Activated CD4-positive, alpha-beta memory T cell treated with anti-CD3 and anti-CD28 coated beads for 36 hours (primary cell): ENCODE measurements at regions not wholly inside any gene's neighbourhood (a gene's known extent, or its start where the extent isn't known, plus 50 kb on each side); places are given as distances from the start of the nearest gene placed in this dataset.

Experiments
- CTCF ChIA-PET: fragments of 350-600 bp; sonication (Branson Sonifier 250); formaldehyde crosslinking; loops from one replicate; lab custom pipeline; 2021; ENCODE audit warnings: antibody characterized with exemption, inconsistent platforms; lab: Charles Lee
- POLR2A ChIA-PET: fragments of 350-600 bp; sonication (Branson Sonifier 250); formaldehyde crosslinking; loops from one replicate; lab custom pipeline; 2021; ENCODE audit warnings: antibody characterized with exemption; lab: Charles Lee
- DNase-seq: peaks from one replicate; pipeline ENCODE4 v3.0.0-alpha.2; 2020
- H3K27ac Mint-ChIP-seq: one replicate; pipeline ENCODE4 v1.8.0; 2021; ENCODE audit warnings: mixed read lengths
- H3K27me3 Mint-ChIP-seq: one replicate; pipeline ENCODE4 v1.8.0; 2021; ENCODE audit warnings: mixed read lengths
- H3K36me3 Mint-ChIP-seq: one replicate; pipeline ENCODE4 v1.8.0; 2021; ENCODE audit warnings: mixed read lengths
- H3K4me1 Mint-ChIP-seq: one replicate; pipeline ENCODE4 v1.8.0; 2021; ENCODE audit warnings: low read depth, mixed read lengths
- H3K4me3 Mint-ChIP-seq: one replicate; pipeline ENCODE4 v1.8.0; 2021; ENCODE audit warnings: mild to moderate bottlenecking, mixed read lengths
- H3K9me3 Mint-ChIP-seq: one replicate; pipeline ENCODE4 v1.8.0; 2021; ENCODE audit warnings: mixed read lengths
- intact Hi-C: fragments of 100-400 bp; cut with micrococcal nuclease; formaldehyde crosslinking; loops from one replicate; pipeline ENCODE4 v1.15.1; 2023

DNA sequence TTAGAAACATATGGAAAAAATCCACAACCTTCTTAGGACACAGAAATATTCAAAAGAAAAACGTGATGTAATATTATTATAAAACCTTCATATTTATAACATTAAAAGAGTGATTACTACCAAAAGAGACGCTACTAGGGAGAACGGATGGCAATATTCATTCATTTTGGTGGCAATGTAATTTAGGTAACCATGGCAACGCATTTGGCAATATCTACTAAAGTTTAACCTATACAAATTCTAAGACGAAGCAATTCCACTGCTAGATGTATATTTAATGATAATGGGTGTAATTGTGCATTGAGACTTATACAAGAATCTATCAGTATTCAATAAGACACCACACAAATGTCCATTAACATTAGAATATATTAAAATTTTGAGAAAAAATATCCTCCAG lies 709.4 kb downstream of the ARAP2 start:
- intact Hi-C loops: no loop called here
- POLR2A ChIA-PET: no interaction called here
- Mint-ChIP-seq H3K27ac (no peak overlapping the region), H3K9me3 (no peaks in the 10 kb centered on the region), H3K4me1 (no peaks in the 10 kb centered on the region), H3K36me3 (no peaks in the 10 kb centered on the region), H3K4me3 (no peak overlapping the region), H3K27me3 (no peaks in the 10 kb centered on the region)
- DNase-seq: no peak
- CTCF ChIA-PET: no interaction called here

DNA sequence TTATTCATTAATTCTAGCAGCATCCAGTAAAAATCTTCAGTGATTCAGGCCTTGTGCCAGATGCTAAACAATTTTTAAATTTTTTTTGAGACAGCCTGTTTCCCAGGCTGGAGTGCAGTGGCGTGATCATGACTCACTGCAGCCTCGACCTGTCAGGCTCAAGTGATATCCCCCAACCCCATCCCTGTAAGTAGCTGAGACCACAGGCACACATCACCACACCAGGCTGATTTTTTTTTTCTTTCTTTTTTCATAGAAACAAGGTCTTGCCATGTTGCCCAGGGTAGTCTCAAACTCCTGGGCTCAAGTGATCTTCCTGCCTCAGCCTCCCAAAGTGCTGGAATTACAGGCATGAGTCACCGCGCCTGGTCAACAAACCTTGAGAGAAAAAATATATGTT lies 705.5 kb downstream of the ARAP2 start:
- no peaks in the 10 kb centered on the region for H3K27me3 Mint-ChIP-seq
- CTCF ChIA-PET: no interaction called here

DNA sequence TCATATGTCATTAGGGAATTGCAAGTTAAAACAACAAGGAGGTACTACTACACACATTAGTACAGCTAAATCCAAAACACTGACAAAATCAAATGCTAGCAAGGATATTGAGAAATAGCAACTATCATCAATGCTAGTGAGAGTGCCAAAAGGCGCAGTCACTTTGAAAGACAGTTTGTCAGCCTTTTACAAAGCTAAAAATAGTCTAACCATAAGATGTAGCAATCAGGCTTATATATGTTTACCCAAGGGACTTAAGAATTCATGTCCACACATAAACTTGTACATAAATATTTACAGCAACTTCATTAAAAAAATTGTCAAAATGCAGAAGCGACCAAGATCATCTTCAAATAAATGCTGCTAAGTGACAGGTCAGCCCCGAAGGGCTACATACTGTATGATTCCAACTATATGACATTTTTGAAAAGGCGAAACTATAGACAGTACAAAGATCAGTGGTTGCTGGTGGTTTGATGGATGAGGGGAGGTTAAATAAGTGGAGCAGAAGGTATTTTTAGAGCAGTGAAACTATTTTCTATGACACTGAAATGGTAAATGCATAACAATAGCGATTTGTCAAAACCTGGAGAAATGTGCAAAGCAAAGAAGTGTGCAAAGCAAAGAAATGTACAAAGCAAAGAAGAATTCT lies 704.8 kb downstream of the ARAP2 start:
- POLR2A ChIA-PET: no interaction called here
- H3K27ac Mint-ChIP-seq: no peak overlapping the region
- intact Hi-C loops: no loop called here

More for the DNA sequence above, 705.5 kb downstream of the ARAP2 start:
- no peak overlapping the region for H3K4me3 Mint-ChIP-seq
- no peaks in the 10 kb centered on the region for H3K4me1 Mint-ChIP-seq
- H3K27ac Mint-ChIP-seq: no peak overlapping the region
- no peak for DNase-seq
- H3K36me3 Mint-ChIP-seq: no peaks in the 10 kb centered on the region
- intact Hi-C loops: no loop called here
- POLR2A ChIA-PET: no interaction called here
- peaks cover 14% of the 10 kb centered on the region for H3K9me3 Mint-ChIP-seq

DNA sequence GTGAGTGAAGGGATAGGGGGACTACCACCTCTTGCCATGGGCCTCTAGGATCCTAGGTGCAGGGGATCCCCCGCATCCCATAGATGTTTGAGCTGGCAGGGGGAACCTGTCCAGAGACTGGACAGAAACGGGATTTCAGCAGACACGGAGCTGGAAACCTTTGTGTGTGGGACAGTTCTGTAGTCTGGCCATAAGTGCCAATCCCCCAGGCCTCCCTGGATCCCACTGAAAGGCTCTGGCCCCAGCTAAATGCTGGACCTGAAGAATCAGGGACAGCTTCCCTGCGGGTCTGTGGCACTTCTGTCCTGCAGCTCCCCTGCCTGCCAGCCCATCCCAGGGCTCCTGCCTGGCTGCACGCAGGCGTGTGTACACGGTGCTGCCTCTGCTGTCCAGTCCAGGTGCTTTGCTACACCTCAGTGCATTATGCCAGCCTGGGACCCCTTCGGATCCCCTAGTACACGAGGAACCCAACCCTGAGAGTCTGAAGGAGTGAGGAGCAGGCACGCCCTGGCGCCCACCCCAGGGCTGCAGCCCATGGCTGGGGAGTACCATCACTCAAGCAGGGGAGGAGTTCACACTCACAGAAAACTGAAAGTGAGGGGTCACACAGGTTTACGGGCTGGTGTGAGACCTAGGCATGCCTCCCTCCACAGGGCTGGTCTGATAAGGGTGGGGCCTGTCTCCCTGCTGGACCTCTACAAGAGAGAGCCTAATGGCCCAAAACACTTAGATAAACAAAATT lies 703.0 kb downstream of the ARAP2 start:
- Mint-ChIP-seq H3K4me1 (no peaks in the 10 kb centered on the region), H3K27me3 (no peaks in the 10 kb centered on the region), H3K27ac (no peak overlapping the region), H3K4me3 (no peak overlapping the region), H3K36me3 (no peaks in the 10 kb centered on the region), H3K9me3 (peaks cover 14% of the 10 kb centered on the region)
- ChIA-PET CTCF (no interaction called here), POLR2A (no interaction called here)
- no peak for DNase-seq
- intact Hi-C loops: no loop called here

More for the DNA sequence above, 704.8 kb downstream of the ARAP2 start:
- CTCF ChIA-PET: no interaction called here
- DNase-seq: no peak
- Mint-ChIP-seq H3K9me3 (peaks cover 14% of the 10 kb centered on the region), H3K27me3 (no peaks in the 10 kb centered on the region), H3K4me1 (no peaks in the 10 kb centered on the region), H3K36me3 (no peaks in the 10 kb centered on the region), H3K4me3 (no peak overlapping the region)

DNA sequence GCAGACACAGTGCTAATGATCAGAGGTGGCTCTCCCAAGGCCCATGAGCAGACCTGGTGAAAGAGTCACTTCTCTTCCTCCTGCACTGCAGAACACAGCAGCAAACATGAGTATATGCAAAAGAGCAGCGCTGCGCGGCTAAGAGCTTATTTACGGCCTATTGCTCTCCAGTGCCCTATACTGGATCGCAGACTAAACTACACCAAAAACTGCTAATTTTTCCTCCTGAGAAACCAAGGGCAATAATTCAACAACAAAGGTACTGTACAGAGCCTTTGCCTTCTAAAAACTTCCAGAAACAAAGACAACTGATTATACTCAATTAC lies 702.5 kb downstream of the ARAP2 start:
- no peak overlapping the region for H3K4me3 Mint-ChIP-seq
- DNase-seq: no peak
- no peaks in the 10 kb centered on the region for H3K36me3 Mint-ChIP-seq
- POLR2A ChIA-PET: no interaction called here
- H3K27me3 Mint-ChIP-seq: no peaks in the 10 kb centered on the region
- H3K9me3 Mint-ChIP-seq: peaks cover 14% of the 10 kb centered on the region
- intact Hi-C loops: no loop called here
- CTCF ChIA-PET: no interaction called here
- no peak overlapping the region for H3K27ac Mint-ChIP-seq
- no peaks in the 10 kb centered on the region for H3K4me1 Mint-ChIP-seq

DNA sequence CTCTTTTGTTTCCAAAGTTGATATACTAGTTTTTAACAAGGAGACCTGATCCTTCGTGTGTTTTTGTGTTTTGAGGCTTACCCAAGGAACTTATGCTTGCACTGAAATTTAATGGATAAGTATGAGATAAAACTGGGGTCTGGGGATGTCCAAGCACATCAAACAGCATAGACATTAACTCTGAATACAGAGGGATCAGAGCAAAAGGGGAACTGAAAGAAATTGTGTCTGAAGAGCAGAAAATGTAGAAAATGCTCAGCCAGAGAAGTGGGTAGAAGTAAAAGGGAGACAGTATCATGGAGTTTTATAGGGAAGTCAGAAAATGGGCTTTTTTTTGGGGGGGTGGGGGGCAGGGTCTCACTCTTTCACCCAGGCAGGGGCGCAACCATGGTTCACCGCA lies 695.4 kb downstream of the ARAP2 start:
- no peaks in the 10 kb centered on the region for H3K27me3 Mint-ChIP-seq
- no peaks in the 10 kb centered on the region for H3K4me1 Mint-ChIP-seq
- no peak overlapping the region for H3K27ac Mint-ChIP-seq
- no peaks in the 10 kb centered on the region for H3K9me3 Mint-ChIP-seq
- intact Hi-C loops: no loop called here
- ChIA-PET CTCF (no interaction called here), POLR2A (no interaction called here)
- no peak overlapping the region for H3K4me3 Mint-ChIP-seq
- H3K36me3 Mint-ChIP-seq: no peaks in the 10 kb centered on the region
- DNase-seq: no peak

DNA sequence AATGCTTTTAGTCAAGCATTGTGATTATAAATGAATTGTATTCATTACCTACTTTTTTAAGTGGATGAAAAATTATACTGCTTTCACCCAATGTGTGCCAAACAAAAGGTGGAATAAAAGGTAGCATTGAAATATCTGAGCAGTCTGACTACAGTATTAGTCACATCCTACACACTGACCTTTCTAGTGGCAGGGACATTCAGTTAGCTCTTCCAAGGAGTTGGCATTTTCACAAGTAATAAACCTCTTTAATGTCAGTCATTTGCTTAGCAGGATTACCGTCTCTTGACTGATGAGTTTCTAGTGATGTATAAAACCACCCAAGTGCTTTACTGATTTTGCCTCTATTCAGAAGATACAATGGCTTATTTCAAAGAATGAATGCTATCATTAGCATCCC lies 687.9 kb downstream of the ARAP2 start:
- ChIA-PET CTCF (interaction anchor here (0.6 kb wide), 1 partner anchor 68 kb away, joined by 3 read pairs; no protein-coding TSS in a partner anchor), POLR2A (no interaction called here)
- intact Hi-C loops: no loop called here
- no peak overlapping the region for H3K27ac Mint-ChIP-seq
- H3K4me1 Mint-ChIP-seq: no peaks in the 10 kb centered on the region
- no peaks in the 10 kb centered on the region for H3K36me3 Mint-ChIP-seq
- H3K27me3 Mint-ChIP-seq: no peaks in the 10 kb centered on the region
- peaks cover 5% of the 10 kb centered on the region for H3K9me3 Mint-ChIP-seq
- no peak for DNase-seq
- no peak overlapping the region for H3K4me3 Mint-ChIP-seq

DNA sequence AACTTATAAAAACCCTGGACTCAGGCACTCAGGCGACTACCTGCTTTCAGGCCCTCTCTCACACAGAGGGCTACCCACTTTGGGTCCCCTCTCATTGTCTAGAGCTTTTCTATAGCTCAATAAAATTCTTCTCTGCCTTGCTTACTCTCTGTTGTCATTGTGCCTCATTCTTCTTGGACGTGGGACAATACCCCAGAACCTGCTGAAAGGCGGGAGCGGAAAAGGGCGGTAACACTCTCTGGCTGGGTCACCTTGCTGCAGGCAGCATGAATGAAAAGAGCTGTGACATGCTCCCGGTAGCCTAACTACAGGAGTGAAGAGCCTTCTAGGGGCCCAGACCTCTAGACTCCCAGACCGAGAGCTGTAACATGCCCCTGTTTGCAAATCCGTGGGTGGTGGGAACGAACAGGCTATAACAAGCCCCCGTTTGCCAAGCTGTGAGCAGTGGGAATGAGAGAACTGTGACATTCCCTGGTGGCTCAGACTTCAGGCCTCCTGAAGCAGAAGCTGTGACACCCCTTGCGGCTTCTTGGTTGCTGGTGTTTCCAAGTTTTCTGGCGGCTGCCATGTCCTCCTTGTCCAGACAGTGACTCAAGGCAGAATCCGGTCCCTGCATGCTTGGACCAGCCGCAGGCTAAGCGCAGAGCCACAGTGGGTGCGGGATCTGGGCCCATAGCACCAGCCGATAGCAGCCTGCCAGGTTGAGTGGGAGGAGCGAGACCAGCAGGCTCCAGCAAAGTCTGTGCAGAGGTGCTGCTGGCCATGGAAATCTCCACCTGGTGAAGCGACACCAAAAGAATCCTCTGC lies 684.6 kb downstream of the ARAP2 start:
- ChIA-PET CTCF (no interaction called here), POLR2A (no interaction called here)
- intact Hi-C loops: no loop called here
- Mint-ChIP-seq H3K4me3 (no peak overlapping the region), H3K4me1 (no peaks in the 10 kb centered on the region), H3K36me3 (no peaks in the 10 kb centered on the region), H3K9me3 (peaks cover 2% of the 10 kb centered on the region), H3K27ac (no peak overlapping the region), H3K27me3 (no peaks in the 10 kb centered on the region)
- DNase-seq: no peak

DNA sequence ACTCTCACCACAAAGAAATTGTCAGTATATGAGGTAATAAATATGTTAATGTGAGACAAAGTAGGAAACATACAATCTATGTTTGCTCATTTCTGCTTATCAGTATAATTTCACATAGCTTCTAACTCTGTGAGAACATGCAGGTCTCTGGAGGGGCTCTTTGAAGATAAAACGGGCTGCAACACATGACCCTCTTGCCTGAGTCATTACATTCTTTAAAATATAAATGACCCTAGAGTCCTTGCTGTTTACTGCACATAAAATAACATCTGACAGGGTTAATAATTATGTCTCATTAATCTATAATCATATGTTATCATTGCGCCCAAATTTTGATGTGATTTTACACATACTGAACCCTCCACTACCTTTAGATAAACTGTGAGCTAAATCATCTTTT lies 681.5 kb downstream of the ARAP2 start:
- no peaks in the 10 kb centered on the region for H3K4me1 Mint-ChIP-seq
- intact Hi-C loops: no loop called here
- no peaks in the 10 kb centered on the region for H3K27me3 Mint-ChIP-seq
- CTCF ChIA-PET: no interaction called here
- DNase-seq: no peak
- no peak overlapping the region for H3K4me3 Mint-ChIP-seq
- peaks cover 2% of the 10 kb centered on the region for H3K9me3 Mint-ChIP-seq
- H3K27ac Mint-ChIP-seq: no peak overlapping the region
- POLR2A ChIA-PET: no interaction called here
- H3K36me3 Mint-ChIP-seq: no peaks in the 10 kb centered on the region

DNA sequence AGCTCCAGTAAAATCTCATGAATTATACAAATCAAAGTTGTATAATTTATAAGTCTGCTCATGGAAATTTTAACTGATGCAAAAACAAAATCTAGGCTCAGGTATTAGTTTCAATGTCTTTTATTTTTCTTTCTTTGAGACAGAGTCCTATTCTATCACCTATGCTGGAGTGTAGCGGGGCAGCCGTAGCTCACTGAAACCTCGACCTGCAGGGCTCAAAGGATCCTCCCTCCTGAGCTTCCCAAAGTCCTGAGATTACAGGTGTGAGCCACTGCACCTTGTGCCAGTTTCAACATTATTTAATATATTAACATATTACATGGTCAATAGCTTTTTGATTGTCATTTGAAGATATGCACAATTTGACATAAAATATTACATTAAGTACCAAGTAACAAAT lies 678.7 kb downstream of the ARAP2 start:
- H3K4me3 Mint-ChIP-seq: no peak overlapping the region
- H3K9me3 Mint-ChIP-seq: no peaks in the 10 kb centered on the region
- POLR2A ChIA-PET: no interaction called here
- H3K36me3 Mint-ChIP-seq: no peaks in the 10 kb centered on the region
- no peak for DNase-seq
- no peak overlapping the region for H3K27ac Mint-ChIP-seq
- no peaks in the 10 kb centered on the region for H3K27me3 Mint-ChIP-seq
- CTCF ChIA-PET: no interaction called here
- intact Hi-C loops: no loop called here
- H3K4me1 Mint-ChIP-seq: no peaks in the 10 kb centered on the region

DNA sequence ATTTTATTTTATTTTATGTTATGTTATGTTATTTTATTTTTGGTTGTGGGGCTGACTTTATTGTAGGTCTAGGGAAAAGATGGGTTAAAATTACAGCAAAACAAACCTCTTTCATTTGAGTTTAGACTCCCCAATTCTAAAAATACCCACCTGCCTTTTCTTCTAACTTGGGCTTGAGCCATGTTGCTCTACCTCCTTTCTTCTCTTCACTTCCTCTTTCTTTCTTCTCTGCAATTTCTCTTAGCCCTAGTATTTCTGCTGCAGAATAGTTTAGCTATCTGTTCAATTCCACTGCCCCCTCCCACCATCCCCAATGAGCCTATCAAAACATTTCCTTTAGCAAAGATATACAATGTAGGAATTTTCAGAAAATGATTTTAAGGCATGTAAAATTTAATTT lies 653.3 kb downstream of the ARAP2 start:
- intact Hi-C loops: no loop called here
- no peaks in the 10 kb centered on the region for H3K4me1 Mint-ChIP-seq
- CTCF ChIA-PET: no interaction called here
- no peaks in the 10 kb centered on the region for H3K36me3 Mint-ChIP-seq
- H3K27ac Mint-ChIP-seq: no peak overlapping the region
- H3K27me3 Mint-ChIP-seq: no peaks in the 10 kb centered on the region
- no peak for DNase-seq
- POLR2A ChIA-PET: no interaction called here
- no peak overlapping the region for H3K4me3 Mint-ChIP-seq
- peaks cover 3% of the 10 kb centered on the region for H3K9me3 Mint-ChIP-seq

DNA sequence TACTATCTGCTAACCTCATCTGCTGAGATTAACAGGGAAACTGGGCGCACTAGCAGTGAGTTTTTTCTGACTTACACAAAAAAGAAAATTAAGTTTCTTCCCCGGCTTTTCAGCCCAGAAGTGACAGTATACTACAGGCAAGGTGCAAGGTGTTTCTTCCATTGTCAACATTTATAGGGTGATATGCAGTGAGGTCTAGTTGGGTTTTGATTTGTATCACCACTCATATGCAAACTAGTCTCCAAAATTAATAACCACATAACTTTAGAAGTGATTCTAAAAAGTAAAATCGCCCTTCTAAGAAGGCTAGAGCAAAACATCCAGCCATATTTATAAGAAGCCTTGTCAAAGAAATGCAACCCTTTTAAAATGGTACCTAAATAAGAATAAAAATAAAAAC lies 640.1 kb downstream of the ARAP2 start:
- no peaks in the 10 kb centered on the region for H3K4me1 Mint-ChIP-seq
- ChIA-PET CTCF (no interaction called here), POLR2A (no interaction called here)
- H3K27ac Mint-ChIP-seq: no peak overlapping the region
- no peak overlapping the region for H3K4me3 Mint-ChIP-seq
- H3K9me3 Mint-ChIP-seq: peaks cover 1% of the 10 kb centered on the region
- H3K27me3 Mint-ChIP-seq: no peaks in the 10 kb centered on the region
- intact Hi-C loops: no loop called here
- no peaks in the 10 kb centered on the region for H3K36me3 Mint-ChIP-seq
- no peak for DNase-seq
